ENCODE measurements at regions not wholly inside any gene's neighbourhood (a gene's known extent, or its start where the extent isn't known, plus 50 kb on each side); places are given as distances from the start of the nearest gene placed in this dataset.

DNA sequence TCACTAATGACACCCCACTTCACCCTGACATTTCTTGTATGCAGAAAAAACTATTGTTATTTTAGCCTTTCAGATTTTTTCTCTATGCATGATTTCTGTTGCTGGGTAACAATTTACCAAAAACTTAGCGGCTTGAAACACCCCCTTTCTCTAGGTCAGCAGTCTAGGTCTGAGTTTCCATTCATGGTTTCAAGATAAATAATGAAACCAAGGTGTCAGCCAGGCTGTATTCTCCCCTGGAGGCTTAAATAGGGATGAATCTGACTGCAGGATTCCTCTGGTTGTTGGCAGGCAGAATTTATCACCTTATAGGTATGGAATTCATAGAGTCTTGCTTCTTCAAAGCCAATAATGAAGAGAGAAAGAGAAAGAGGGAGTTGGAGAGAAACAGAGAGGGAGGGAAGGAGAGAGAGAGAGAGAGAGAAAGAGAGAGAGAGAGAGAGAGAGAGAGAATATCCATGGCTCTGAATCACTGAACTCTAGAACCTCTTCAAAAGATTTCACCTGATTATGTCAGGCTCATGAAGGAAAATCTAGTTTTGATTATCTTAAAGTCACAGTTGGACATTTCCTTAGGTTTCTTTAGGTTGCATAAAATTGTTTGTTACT, 1224.6 kb upstream of the LRRTM3 start:
- TF ChIP-seq, protein P1, sequence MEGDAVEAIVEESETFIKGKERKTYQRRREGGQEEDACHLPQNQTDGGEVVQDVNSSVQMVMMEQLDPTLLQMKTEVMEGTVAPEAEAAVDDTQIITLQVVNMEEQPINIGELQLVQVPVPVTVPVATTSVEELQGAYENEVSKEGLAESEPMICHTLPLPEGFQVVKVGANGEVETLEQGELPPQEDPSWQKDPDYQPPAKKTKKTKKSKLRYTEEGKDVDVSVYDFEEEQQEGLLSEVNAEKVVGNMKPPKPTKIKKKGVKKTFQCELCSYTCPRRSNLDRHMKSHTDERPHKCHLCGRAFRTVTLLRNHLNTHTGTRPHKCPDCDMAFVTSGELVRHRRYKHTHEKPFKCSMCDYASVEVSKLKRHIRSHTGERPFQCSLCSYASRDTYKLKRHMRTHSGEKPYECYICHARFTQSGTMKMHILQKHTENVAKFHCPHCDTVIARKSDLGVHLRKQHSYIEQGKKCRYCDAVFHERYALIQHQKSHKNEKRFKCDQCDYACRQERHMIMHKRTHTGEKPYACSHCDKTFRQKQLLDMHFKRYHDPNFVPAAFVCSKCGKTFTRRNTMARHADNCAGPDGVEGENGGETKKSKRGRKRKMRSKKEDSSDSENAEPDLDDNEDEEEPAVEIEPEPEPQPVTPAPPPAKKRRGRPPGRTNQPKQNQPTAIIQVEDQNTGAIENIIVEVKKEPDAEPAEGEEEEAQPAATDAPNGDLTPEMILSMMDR (IDR thresholded peaks at IDR 0.05; ENCODE audit: insufficient read depth, low read length, poor library complexity, severe bottlenecking): no peak
- no peak for TF ChIP-seq EZH2phosphoT487 (conservative IDR thresholded peaks at IDR 0.05; ENCODE audit: low read length)
